ENCODE measurements at regions not wholly inside any gene's neighbourhood (a gene's known extent, or its start where the extent isn't known, plus 50 kb on each side); places are given as distances from the start of the nearest gene placed in this dataset.

DNA sequence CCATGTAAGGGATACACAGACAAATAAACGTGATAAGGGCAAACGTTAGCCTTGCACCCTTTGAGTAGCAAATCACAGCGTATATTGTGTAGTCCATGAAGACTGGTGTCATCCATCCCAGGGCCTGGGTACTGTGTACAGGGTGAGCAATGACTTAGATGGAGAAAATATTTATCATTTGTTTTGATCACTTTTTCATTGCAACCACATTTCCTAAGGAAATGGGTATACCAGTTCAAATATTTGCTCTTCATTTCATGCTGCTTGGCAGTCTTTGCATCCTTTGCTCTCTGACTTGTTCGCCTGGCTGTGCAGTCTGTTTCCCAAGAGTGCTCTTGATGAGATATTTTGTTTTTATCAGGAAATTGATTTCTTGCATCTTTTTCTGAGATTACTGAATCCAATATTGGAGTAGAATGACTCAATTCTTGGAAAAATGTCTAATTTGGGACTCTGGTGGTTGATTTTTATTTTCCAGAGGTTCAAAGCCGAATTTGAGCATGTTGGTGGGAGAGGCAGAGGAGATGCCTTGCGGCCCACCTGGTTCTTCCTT is 424.6 kb upstream of the SEMA6D start:
- no peak overlapping the region for H3K4me3 ChIP-seq (ENCODE audit: low read depth, low read length)
- TF ChIP-seq POLR2A (IDR thresholded peaks at IDR 0.05; ENCODE audit: extremely low read depth, insufficient read length) (no peak), MYC (IDR thresholded peaks at IDR 0.05; ENCODE audit: low read depth, low read length) (no peak)
- TF ChIP-seq, protein P1, sequence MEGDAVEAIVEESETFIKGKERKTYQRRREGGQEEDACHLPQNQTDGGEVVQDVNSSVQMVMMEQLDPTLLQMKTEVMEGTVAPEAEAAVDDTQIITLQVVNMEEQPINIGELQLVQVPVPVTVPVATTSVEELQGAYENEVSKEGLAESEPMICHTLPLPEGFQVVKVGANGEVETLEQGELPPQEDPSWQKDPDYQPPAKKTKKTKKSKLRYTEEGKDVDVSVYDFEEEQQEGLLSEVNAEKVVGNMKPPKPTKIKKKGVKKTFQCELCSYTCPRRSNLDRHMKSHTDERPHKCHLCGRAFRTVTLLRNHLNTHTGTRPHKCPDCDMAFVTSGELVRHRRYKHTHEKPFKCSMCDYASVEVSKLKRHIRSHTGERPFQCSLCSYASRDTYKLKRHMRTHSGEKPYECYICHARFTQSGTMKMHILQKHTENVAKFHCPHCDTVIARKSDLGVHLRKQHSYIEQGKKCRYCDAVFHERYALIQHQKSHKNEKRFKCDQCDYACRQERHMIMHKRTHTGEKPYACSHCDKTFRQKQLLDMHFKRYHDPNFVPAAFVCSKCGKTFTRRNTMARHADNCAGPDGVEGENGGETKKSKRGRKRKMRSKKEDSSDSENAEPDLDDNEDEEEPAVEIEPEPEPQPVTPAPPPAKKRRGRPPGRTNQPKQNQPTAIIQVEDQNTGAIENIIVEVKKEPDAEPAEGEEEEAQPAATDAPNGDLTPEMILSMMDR (IDR thresholded peaks at IDR 0.05; ENCODE audit: low read depth, low read length): no peak
- TF ChIP-seq, protein P2, sequence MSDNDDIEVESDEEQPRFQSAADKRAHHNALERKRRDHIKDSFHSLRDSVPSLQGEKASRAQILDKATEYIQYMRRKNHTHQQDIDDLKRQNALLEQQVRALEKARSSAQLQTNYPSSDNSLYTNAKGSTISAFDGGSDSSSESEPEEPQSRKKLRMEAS (IDR thresholded peaks at IDR 0.05; ENCODE audit: low read depth, low read length): no peak
- DNase-seq (ENCODE audit: low read depth): no peak

DNA sequence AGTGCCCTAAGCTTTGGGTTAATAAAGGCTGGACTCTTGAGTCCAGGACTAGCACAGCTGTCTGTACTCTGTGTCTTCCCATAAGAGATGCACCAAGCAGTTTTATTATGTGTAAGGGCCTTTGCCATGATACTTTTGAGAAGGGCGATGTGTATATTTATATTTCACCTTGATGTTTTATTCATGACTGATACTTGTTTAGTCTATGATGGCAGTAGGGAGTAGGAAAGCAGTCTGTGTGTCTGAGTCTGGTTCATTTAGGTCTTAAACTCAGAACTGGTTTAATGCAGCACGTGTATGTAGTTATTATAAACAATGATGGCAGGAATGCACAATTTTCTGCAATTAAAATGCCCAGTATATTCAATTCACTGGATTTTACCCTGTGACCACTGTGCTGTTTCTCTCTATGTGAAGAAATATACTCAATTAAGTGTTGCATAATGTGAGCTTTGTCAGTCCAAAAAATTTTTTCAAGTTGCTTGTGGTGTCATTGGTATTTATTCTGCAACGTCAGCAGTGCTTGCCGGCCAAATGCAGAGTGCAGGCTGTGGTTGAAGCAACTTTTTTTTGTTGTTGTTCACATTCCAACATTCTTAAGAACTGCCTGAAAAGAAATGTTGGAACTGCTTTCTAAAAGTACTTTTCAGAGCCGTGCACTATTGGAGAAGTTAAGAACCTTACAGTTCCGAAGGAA is 423.7 kb upstream of the SEMA6D start:
- TF ChIP-seq POLR2A (IDR thresholded peaks at IDR 0.05; ENCODE audit: extremely low read depth, insufficient read length) (no peak), MYC (IDR thresholded peaks at IDR 0.05; ENCODE audit: low read depth, low read length) (no peak)
- TF ChIP-seq, protein P2 (IDR thresholded peaks at IDR 0.05; ENCODE audit: low read depth, low read length): no peak
- TF ChIP-seq, protein P1 (IDR thresholded peaks at IDR 0.05; ENCODE audit: low read depth, low read length): no peak
- no peak for DNase-seq (ENCODE audit: low read depth)
- H3K4me3 ChIP-seq (ENCODE audit: low read depth, low read length): no peak overlapping the region

DNA sequence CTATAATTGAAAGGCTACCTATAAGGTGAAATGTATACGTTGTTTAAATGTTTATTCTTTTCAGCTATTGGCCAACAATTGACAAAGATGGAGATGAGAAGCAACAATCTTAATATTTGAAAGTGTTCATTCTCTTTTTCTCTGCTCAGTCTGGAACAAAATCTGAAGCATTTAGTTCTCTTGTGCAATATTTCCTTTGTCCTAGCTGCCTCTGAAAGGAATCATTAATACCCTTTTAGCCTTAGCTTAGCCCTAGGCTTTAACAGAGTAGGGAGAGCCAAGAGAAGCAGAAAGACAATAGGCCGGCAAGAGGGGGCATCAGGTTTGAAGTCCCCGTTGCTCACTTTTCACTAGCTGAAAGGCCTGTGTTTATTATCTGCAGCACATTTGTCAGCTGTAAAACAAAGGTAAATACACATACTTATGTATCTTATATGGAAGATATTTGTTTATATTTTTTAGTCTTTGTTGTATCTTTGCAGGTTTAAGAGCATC is 422.5 kb upstream of the SEMA6D start:
- no peak for DNase-seq (ENCODE audit: low read depth)
- H3K4me3 ChIP-seq (ENCODE audit: low read depth, low read length): no peak overlapping the region
- TF ChIP-seq MYC (IDR thresholded peaks at IDR 0.05; ENCODE audit: low read depth, low read length) (no peak), POLR2A (IDR thresholded peaks at IDR 0.05; ENCODE audit: extremely low read depth, insufficient read length) (no peak)

DNA sequence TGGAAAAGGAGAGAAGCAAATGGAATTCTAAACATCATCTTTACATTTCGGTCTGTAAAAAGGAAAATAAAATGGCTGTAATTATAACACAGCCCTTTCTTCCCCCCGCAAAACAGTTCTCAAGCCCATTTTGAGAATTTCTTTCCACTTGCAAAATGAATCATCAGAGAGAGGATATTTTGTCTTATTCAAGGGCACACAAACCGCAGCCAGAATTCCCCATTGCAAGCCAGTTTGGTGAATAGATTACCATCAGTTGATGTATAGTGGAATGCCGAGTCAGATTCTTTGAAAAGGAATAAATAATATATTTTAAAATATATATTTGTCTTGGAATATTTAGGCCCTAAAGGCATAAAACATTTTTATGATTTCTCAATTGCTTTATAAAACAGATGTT is 420.4 kb upstream of the SEMA6D start:
- no peak for TF ChIP-seq MYC (IDR thresholded peaks at IDR 0.05; ENCODE audit: low read depth, low read length)
- TF ChIP-seq, protein P1 (IDR thresholded peaks at IDR 0.05; ENCODE audit: low read depth, low read length): no peak
- no peak for TF ChIP-seq POLR2A (IDR thresholded peaks at IDR 0.05; ENCODE audit: extremely low read depth, insufficient read length)
- TF ChIP-seq, protein P2 (IDR thresholded peaks at IDR 0.05; ENCODE audit: low read depth, low read length): no peak
- H3K4me3 ChIP-seq (ENCODE audit: low read depth, low read length): no peak overlapping the region
- DNase-seq (ENCODE audit: low read depth): no peak

DNA sequence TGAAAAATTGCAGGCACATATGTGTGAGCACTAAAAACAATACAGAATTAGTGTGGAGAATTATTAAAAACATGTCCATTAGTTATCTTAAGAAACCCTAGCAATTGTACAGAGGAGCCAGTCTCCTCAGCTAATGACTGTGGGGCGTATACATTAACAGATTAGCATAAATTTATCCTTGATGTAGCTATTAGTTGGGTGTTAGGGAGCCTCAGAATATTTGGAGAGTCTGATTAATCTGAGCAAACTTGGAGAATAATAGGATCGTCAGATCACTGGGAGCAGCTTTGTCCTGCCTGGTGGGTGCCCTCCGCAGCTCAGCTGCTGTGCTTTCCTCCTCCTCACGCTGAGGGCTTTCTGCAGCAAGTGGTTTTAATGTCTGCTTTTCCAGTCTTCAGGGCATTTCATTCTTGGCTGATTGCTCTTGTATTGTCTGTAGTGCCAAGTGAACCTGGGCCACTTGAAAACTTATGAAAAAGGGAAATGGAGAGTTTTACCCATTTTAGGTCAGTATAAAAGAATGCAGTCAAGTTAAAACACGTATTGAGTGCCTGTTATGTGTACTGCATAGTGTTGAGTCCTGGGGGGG is 417.4 kb upstream of the SEMA6D start:
- no peak overlapping the region for H3K4me3 ChIP-seq (ENCODE audit: low read depth, low read length)
- DNase-seq (ENCODE audit: low read depth): no peak
- TF ChIP-seq MYC (IDR thresholded peaks at IDR 0.05; ENCODE audit: low read depth, low read length) (no peak), POLR2A (IDR thresholded peaks at IDR 0.05; ENCODE audit: extremely low read depth, insufficient read length) (no peak)
- TF ChIP-seq, protein P2 (IDR thresholded peaks at IDR 0.05; ENCODE audit: low read depth, low read length): no peak
- TF ChIP-seq, protein P1 (IDR thresholded peaks at IDR 0.05; ENCODE audit: low read depth, low read length): no peak

DNA sequence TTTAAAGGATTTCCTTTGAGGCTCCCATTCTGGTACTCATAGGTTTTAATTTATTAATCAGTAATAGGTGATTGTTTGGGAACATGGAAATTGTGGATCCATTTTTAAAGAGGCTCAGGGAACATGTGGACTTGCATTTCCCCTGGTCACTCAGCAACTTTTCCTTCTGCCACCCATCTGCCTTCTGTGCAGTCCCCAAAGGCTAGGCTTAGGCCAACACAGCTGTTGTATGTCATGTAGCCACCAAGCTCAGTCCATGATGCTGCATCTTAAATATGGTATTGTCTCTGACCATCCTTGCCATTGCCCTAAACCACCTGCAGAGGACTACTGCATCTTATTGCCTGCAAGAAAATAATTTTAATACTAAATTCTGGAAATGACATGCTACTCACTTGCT is 416.7 kb upstream of the SEMA6D start:
- DNase-seq (ENCODE audit: low read depth): no peak
- TF ChIP-seq, protein P1 (IDR thresholded peaks at IDR 0.05; ENCODE audit: low read depth, low read length): no peak
- TF ChIP-seq, protein P2 (IDR thresholded peaks at IDR 0.05; ENCODE audit: low read depth, low read length): no peak
- TF ChIP-seq MYC (IDR thresholded peaks at IDR 0.05; ENCODE audit: low read depth, low read length) (no peak), POLR2A (IDR thresholded peaks at IDR 0.05; ENCODE audit: extremely low read depth, insufficient read length) (no peak)
- no peak overlapping the region for H3K4me3 ChIP-seq (ENCODE audit: low read depth, low read length)
